DOHH2 (cell line): ENCODE measurements at regions not wholly inside any gene's neighbourhood (a gene's known extent, or its start where the extent isn't known, plus 50 kb on each side); places are given as distances from the start of the nearest gene placed in this dataset.

Experiments used
- CTCF ChIP-seq: fragments of 200-600 bp; sonication (generic); IDR thresholded peaks from one replicate; pipeline ENCODE4 v1.5.1; 2014; ENCODE audit warnings: antibody characterized with exemption, mild to moderate bottlenecking, low read depth, low read length; ENCODE audit not compliant: poor library complexity, severe bottlenecking
- EZH2phosphoT487 ChIP-seq: fragments of 200-600 bp; sonication (generic); IDR thresholded peaks from 2 replicates; pipeline ENCODE4 v1.6.1; 2017; ENCODE audit warnings: borderline replicate concordance, mild to moderate bottlenecking, antibody characterized with exemption, low read length, moderate library complexity, mixed read lengths

GRCh38 chr16:79437764-79438751 lies 162.5 kb downstream of the MAF start:
- no peak for TF ChIP-seq EZH2phosphoT487
- TF ChIP-seq CTCF, result no peak
